ENCODE measurements at regions not wholly inside any gene's neighbourhood (a gene's known extent, or its start where the extent isn't known, plus 50 kb on each side); places are given as distances from the start of the nearest gene placed in this dataset.

DNA sequence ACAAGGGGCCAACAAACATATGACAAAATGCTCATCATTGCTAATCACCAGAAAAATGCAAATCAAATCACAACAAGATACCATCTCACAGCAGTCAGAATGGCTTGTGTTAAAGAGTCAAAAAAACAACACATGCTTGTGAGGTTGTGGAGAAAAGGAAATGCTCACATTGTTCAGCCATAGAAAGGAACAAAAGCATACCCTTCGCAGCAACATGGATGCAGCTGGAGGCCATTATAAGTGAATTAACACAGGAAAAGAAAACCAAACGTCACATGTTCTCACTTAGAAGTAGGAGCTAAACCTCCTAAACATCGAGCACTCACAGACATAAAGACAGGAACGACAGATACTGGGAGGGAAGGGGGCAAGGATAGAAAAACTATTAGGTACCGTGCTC lies 678.4 kb upstream of the GRM7 start:
- no peak for DNase-seq (ENCODE audit: low spot score)

DNA sequence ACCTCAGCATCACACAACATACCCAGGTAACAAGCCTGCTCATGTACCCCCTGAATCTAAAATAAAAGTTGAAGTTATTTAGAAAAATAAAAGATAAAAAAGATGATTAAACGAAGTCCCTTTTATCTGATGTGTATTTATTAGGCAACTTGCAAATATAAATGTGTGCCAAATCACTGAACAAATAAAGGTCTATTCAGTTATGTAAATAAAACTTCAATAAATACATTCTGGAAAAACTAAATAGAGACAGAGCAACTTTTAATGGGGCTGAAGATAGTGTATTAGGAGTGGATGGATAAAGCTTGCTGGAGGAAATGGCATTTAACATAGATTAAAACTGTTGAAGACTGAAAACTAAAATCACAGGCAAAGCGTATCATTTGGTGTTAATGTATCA lies 678.0 kb upstream of the GRM7 start:
- DNase-seq (ENCODE audit: low spot score): no peak

- DNase-seq (ENCODE audit: low spot score): no peak
Measured at GRCh38 chr3:6189384-6189783, 671.5 kb upstream of the GRM7 start.

GRCh38 chr3:6204891-6205290 lies 656.0 kb upstream of the GRM7 start:
- DNase-seq (ENCODE audit: low spot score): no peak

- no peak for DNase-seq (ENCODE audit: low spot score)
Measured at GRCh38 chr3:6216135-6217026, 644.5 kb upstream of the GRM7 start.

DNA sequence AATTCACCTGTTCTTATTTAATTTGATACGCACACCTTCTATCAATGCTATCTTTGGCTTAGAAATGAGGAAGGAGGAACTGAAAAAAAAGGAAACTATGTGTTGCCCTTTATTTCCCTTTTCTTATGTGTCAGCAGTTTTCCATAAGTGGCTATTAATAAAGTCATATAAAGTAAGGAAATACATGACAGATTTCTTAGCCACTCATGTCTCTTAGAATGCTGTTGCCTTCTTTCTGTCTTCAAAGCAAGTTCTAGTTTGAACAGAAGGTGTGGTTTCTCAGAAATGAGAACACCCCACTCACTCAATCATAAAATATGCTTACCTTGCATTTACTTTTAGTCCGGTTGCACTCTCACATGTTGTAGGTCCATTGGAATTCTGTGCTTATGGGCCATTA lies 640.5 kb upstream of the GRM7 start:
- DNase-seq (ENCODE audit: low spot score): no peak

DNA sequence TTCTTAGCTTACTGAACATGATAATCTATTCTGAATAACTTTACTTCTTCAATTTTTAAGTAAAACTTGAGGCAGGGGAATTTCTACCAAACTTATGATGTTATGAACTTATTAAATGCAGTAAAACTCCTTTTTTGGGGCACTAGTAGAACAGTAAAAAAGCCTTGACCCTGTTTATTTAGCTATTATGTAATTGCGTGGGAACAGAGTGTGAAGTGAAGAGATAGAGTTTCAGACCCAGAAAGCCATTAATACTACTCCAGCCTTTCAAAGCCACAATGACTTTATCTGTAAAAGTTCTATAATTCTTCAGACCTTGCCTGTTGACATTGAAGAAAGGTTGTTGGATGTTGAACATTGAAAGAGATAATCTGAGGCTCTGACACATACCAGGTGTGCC lies 638.8 kb upstream of the GRM7 start:
- no peak for DNase-seq (ENCODE audit: low spot score)

DNA sequence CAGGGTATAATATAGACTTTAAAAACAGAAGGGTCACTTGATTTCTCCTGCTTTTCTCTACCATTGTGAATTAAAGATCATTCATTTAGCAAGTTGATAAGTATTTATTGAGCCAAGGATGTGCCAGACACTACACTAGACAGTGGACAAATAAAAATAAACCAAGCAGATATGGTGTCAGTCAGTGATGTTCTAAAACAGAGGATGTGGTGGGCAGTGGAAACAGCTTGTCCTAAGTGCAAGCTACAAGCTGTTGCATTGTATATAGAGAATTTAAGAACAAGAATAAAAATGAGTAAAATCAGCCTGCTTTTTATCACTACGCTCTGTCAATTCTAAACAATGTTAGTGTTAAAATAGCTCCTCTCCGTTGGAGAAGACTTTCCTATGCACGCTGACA lies 637.3 kb upstream of the GRM7 start:
- no peak for DNase-seq (ENCODE audit: low spot score)

- DNase-seq (ENCODE audit: low spot score): no peak
Measured at GRCh38 chr3:6228958-6229683, 631.8 kb upstream of the GRM7 start.

GRCh38 chr3:6229778-6230410 lies 631.0 kb upstream of the GRM7 start:
- DNase-seq (ENCODE audit: low spot score): no peak

DNA sequence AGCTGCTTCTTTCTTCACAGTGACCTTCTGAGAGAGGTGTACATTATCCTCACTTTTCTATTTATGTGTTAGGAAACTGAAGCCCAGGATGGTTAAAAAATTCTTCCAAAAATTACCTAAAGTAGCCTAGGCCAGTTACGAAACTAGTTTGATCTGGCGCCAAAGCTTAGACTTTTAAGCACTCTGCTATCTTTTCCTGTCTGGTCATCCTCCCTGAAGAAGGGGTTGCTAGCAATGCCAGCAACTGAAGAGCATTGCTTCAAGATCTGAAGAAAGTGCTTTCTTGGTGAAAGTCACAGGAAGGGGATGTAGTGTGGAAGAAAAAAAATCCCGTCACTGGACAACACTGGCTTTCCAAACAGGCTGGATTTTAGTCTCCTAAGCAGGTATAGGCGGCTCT lies 618.8 kb upstream of the GRM7 start:
- DNase-seq (ENCODE audit: low spot score): no peak

GRCh38 chr3:6248528-6248927 lies 612.4 kb upstream of the GRM7 start:
- no peak for DNase-seq (ENCODE audit: low spot score)

- no peak for DNase-seq (ENCODE audit: low spot score)
Measured at GRCh38 chr3:6249679-6250078, 611.2 kb upstream of the GRM7 start.

GRCh38 chr3:6250167-6250566 lies 610.7 kb upstream of the GRM7 start:
- DNase-seq (ENCODE audit: low spot score): no peak

DNA sequence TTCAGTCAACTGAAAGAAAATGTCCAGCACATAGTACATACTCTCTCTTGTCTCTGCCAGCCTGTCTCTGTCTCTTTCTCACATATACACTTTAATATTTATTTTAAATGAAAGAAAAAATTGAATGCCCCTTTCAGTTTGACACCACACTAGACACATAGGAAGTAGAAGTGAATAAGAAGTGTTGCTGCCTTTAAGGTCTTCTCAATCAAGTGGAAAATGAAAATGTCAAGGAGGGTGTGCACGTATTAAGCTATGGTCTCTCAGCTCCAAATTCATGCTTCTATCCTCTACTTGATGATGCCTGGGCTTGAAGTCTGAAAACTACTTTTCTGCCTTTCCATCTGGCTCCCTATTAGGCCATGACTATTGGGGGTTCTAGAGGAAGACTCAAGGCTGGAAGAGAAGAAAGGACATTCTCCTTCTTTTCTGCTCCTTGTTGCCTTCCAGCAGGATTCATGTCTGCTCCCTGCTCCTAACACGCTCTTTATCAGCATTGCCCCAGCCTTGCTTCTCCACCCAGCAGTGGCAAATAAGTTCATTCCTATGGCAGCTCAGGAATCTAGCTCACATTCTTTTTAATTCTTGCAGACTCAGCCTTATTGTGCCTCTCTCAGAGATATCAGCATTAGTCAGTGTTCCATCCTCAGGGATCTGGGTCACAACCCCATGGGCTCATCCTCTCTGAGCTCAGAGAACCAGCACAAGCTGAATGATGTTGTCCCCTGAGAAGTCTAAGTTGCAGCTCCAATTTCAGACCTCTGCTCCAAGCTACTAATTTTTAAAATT lies 609.1 kb upstream of the GRM7 start:
- DNase-seq (ENCODE audit: low spot score): no peak

GRCh38 chr3:6254490-6254889 lies 606.4 kb upstream of the GRM7 start:
- DNase-seq (ENCODE audit: low spot score): no peak

DNA sequence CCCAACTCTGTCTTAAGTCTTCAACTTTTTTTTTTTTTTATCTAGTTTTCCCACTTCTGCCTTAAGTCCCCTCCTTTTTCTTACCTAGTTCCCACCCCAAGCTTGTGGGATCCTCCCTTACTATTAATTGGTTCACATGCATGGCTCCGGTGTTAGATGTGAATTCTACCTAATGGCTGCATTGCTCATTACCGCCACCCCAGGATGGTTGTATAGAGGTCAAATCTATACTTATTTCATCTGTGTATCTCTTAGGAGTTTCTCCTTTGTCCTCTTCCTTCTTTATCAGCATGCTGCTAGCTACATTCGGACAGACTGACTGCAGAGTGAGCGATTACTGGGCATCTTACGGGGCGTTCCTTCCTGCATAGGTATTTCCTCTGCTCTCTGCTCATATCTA lies 605.7 kb upstream of the GRM7 start:
- no peak for DNase-seq (ENCODE audit: low spot score)

GRCh38 chr3:6260551-6261191 lies 600.2 kb upstream of the GRM7 start:
- DNase-seq (ENCODE audit: low spot score): no peak

DNA sequence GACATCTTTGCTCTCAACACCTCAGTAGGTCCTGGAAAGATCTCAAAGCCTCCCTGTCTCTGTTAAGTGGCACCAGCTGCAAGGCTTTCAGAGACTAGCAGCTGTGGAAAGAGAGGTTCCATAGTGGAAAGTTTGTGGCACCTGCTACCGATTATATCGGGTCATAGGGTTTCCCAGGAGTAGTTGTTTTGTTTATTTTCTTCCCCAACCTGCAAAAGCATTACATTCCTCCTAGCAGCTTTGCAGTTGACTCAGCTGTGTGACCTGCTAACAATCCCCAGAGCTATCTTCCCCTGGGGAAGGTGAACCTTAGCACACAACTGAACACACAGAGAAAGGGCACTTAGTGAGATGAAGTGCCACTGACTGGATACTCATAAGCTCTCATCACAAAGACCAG lies 598.9 kb upstream of the GRM7 start:
- DNase-seq (ENCODE audit: low spot score): no peak

DNA sequence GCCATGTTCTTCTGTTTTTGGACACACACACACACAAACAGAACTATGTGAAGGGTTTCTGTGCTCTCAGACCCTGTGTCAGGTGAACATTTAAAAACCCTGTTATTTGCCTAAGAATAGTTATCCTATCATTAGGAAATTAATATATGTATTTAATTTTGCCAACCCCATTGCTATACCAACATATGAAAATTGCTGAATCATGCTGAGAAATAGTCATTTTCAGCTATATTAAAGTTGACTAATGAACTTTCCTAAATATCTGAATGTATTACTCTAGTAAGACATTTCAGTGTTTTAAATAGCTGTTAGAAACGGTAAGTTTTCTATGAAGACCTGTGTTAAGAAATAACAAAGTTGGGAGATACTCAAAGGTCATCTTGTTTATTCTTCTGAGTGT lies 596.9 kb upstream of the GRM7 start:
- DNase-seq (ENCODE audit: low spot score): no peak

DNA sequence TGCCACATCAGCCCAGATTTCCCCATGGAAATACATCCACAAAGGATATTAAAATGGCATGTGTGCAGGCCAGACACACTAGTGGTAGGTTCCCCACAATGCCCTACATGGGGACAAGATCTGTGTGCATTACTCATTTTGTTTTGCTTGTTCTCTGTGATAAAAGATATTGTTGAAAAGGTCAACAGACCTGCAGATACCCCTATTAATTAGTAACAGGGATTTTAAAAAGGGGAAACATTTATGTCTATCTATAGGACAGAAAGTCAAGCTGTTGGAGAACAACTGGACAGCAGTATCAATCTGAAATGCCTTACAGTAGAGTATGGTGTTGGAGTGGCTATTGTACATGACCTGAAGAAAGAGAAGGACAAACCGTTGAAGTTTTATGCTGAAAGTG lies 596.0 kb upstream of the GRM7 start:
- DNase-seq (ENCODE audit: low spot score): no peak

DNA sequence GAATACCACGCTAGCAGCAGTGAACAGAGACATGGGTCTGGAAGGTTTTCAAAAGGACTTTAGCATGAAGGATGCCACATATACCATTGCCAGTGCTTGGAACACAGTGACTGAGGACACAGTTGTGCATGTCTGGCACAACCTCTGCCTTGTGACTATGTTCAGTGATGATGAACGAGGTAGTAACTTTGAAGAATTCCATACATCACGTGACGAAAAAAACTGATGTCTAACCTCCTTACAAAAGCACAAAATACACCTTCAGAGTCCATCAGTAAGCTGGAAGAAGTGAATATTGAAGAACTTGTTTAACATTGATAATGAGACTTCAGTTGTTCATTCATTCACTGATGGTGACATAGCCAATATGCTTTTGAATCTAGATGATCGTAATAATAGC lies 594.8 kb upstream of the GRM7 start:
- DNase-seq (ENCODE audit: low spot score): no peak

Measured in CD4-positive, alpha-beta T cell treated with Interleukin-2 at 100 ng/mL for 4 hours (primary cell).